ENCODE measurements at regions not wholly inside any gene's neighbourhood (a gene's known extent, or its start where the extent isn't known, plus 50 kb on each side); places are given as distances from the start of the nearest gene placed in this dataset.

DNA sequence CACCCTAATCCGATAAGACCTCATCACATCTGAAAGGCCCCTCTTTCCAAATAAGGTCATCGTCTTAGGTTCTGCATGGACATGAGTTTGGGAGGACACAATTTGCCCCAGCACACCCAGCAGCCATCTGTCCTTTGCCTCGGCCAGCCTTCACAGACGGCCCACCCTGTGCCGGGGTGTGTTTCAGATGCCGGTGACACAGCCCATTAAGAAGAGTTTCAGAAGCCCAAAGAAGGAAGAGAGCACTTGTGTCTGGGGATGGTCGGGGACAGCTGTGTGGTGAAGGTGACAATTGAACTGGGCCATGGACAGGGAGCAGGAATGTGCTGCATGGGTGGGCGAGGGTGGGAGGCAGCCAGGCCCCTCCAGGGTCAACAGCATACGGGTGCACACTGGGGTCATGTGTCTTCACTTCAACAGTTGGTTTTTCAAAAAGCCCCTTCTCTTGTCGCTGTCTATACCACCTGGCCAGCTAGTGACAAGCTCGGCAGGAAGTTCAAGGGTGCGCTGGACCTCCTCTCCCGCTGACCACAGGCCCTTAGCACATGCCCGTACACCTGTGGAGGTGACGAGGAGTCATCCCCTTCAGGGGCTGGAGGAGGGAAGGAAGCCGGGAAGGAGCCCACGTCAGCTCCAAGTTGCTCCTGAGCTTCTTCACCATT, 183.1 kb downstream of the C16orf95 start:
- no peak for TF ChIP-seq TEAD4 (CRISPR knock-in tag; IDR thresholded peaks at IDR 0.05)
- H3K27ac Mint-ChIP-seq, result peak overlapping the region; percentile 40; the same call in 1 of the 2 replicates
- ChIA-PET CTCF (interaction anchor here (0.8 to 1.4 kb wide), 2 partner anchors 57 to 72 kb away, joined by 3 read pairs; no protein-coding TSS in a partner anchor), POLR2A (interaction anchor here (0.6 kb wide), 1 partner anchor 608 kb away, joined by 3 read pairs; no protein-coding TSS in a partner anchor)
- DNase-seq (ENCODE audit: low spot score), result no peak
- no peaks in the 10 kb centered on the region for H3K4me1 Mint-ChIP-seq
- peaks cover 4% of the 10 kb centered on the region for H3K27me3 Mint-ChIP-seq (ENCODE audit: low read depth)
- peaks cover 22% of the 10 kb centered on the region for H3K9me3 Mint-ChIP-seq
- no peak for ATAC-seq
- H3K4me3 Mint-ChIP-seq, result no peak overlapping the region
- peaks cover 12% of the 10 kb centered on the region for H3K36me3 Mint-ChIP-seq

DNA sequence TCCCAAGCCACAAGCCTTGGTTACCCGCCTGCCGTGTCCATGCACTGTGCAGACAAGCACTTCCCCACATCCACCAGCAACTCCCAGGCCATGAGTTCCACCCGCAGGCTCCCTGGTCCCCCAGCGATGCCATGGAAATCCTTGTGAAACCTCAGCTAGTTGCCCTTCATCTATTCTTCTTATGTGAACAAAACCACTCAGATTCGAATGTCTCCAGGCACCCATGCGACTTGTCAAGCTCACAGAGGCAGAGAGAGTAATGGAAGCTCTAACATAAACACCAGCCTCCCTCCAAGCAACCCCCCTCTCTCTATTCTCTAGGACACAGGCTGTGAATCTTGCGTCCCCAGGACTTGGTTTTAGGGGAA, 182.6 kb downstream of the C16orf95 start:
- no peak overlapping the region for H3K4me3 Mint-ChIP-seq

DNA sequence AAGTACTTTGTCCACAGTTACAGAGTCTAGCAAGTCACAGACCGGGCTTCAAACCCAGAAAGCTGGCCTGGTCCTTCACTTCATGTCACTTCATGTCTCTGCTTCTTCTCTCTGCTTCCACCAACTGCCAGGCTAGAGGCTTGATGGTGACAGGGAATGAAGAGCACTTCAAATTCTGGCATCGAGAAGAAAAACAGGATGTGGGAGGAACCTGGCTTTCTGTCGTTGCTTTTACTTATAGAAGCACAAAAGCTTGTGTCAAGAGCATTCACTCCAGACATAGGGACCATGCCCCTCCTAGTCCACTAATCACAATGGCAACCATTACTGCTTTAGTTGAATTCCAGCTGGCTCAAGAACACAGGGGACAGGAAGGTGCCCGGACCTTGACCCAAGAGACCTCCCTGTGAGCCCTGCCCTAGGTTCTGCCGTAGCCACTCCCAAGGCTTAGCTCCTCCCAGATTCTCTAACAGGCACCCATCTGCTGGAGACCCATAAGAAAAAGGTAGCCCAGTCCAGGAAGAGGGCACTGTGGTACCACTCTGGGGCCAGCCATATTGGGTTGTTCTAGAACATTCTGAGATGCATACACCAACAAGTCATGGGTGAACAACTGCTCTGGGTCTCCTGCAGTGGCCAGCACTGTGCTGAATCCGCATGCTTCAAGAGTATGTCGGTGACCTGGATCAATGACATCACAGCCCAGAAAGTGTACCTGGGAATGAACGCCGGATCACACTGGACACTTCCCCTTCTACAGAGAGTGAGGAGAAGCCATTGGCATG, 181.8 kb downstream of the C16orf95 start:
- Mint-ChIP-seq H3K27ac (no peak overlapping the region), H3K4me1 (no peaks in the 10 kb centered on the region), H3K9me3 (peaks cover 26% of the 10 kb centered on the region), H3K36me3 (peaks cover 11% of the 10 kb centered on the region), H3K4me3 (no peak overlapping the region), H3K27me3 (ENCODE audit: low read depth) (no peaks in the 10 kb centered on the region)
- CTCF ChIA-PET, result no interaction called here
- POLR2A ChIA-PET, result no interaction called here
- TF ChIP-seq, protein P1, sequence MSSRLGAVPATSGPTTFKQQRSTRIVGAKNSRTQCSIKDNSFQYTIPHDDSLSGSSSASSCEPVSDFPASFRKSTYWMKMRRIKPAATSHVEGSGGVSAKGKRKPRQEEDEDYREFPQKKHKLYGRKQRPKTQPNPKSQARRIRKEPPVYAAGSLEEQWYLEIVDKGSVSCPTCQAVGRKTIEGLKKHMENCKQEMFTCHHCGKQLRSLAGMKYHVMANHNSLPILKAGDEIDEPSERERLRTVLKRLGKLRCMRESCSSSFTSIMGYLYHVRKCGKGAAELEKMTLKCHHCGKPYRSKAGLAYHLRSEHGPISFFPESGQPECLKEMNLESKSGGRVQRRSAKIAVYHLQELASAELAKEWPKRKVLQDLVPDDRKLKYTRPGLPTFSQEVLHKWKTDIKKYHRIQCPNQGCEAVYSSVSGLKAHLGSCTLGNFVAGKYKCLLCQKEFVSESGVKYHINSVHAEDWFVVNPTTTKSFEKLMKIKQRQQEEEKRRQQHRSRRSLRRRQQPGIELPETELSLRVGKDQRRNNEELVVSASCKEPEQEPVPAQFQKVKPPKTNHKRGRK (CRISPR knock-in tag; IDR thresholded peaks at IDR 0.05; ENCODE audit: borderline replicate concordance), result no peak
- DNase-seq (ENCODE audit: low spot score), result no peak
- no peak for ATAC-seq

More for the DNA sequence above, 182.6 kb downstream of the C16orf95 start:
- DNase-seq (ENCODE audit: low spot score) (no peak), ATAC-seq (no peak)
- CTCF ChIA-PET, result no interaction called here
- no peaks in the 10 kb centered on the region for H3K4me1 Mint-ChIP-seq
- TF ChIP-seq TP53 (CRISPR knock-in tag; IDR thresholded peaks at IDR 0.05), result no peak
- TF ChIP-seq, protein P2, sequence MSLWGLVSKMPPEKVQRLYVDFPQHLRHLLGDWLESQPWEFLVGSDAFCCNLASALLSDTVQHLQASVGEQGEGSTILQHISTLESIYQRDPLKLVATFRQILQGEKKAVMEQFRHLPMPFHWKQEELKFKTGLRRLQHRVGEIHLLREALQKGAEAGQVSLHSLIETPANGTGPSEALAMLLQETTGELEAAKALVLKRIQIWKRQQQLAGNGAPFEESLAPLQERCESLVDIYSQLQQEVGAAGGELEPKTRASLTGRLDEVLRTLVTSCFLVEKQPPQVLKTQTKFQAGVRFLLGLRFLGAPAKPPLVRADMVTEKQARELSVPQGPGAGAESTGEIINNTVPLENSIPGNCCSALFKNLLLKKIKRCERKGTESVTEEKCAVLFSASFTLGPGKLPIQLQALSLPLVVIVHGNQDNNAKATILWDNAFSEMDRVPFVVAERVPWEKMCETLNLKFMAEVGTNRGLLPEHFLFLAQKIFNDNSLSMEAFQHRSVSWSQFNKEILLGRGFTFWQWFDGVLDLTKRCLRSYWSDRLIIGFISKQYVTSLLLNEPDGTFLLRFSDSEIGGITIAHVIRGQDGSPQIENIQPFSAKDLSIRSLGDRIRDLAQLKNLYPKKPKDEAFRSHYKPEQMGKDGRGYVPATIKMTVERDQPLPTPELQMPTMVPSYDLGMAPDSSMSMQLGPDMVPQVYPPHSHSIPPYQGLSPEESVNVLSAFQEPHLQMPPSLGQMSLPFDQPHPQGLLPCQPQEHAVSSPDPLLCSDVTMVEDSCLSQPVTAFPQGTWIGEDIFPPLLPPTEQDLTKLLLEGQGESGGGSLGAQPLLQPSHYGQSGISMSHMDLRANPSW (CRISPR knock-in tag; conservative IDR thresholded peaks at IDR 0.05; ENCODE audit: low read depth), result no peak
- TF ChIP-seq MAX (CRISPR knock-in tag; IDR thresholded peaks at IDR 0.05), result no peak
- no peak for TF ChIP-seq IRF1 (CRISPR knock-in tag; IDR thresholded peaks at IDR 0.05)
- TF ChIP-seq OVOL2 (CRISPR knock-in tag; IDR thresholded peaks at IDR 0.05; ENCODE audit: borderline replicate concordance), result no peak
- no peak for TF ChIP-seq GTF2I (CRISPR knock-in tag; conservative IDR thresholded peaks at IDR 0.05)
- TF ChIP-seq RORB (CRISPR knock-in tag; IDR thresholded peaks at IDR 0.05), result no peak
- TF ChIP-seq EMX1 (CRISPR knock-in tag; IDR thresholded peaks at IDR 0.05), result no peak
- H3K36me3 Mint-ChIP-seq, result peaks cover 9% of the 10 kb centered on the region
- H3K27ac Mint-ChIP-seq, result no peak overlapping the region
- POLR2A ChIA-PET, result interaction anchor here (0.6 kb wide), 1 partner anchor 608 kb away, joined by 3 read pairs; no protein-coding TSS in a partner anchor
- peaks cover 22% of the 10 kb centered on the region for H3K9me3 Mint-ChIP-seq
- H3K27me3 Mint-ChIP-seq (ENCODE audit: low read depth), result no peaks in the 10 kb centered on the region

DNA sequence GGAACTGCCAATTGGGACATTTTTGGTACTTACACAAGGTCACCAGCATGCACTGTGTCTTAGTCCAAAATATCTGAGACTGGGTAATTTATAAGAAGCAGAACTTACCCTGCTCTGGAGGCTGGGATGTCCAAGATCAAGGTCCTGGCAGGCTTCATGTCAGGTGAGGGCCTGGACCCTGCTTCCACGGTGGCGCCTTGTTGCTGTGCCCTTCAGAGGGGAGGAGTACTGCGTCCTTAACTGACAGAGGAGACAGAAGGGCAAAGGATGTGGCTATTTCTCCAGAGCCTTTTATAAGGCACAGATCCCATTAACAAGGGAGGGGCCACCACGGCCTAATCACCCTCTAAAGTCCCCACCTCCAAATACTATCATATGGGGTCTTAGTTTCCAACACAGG, 178.9 kb downstream of the C16orf95 start:
- DNase-seq (ENCODE audit: low spot score) (no peak), ATAC-seq (no peak)
- peaks cover 26% of the 10 kb centered on the region for H3K9me3 Mint-ChIP-seq
- no peak overlapping the region for H3K27ac Mint-ChIP-seq
- peaks cover 11% of the 10 kb centered on the region for H3K36me3 Mint-ChIP-seq
- H3K27me3 Mint-ChIP-seq (ENCODE audit: low read depth), result no peaks in the 10 kb centered on the region
- H3K4me1 Mint-ChIP-seq, result peaks cover 1% of the 10 kb centered on the region
- ChIA-PET POLR2A (no interaction called here), CTCF (no interaction called here)
- no peak overlapping the region for H3K4me3 Mint-ChIP-seq
- TF ChIP-seq, protein P3, sequence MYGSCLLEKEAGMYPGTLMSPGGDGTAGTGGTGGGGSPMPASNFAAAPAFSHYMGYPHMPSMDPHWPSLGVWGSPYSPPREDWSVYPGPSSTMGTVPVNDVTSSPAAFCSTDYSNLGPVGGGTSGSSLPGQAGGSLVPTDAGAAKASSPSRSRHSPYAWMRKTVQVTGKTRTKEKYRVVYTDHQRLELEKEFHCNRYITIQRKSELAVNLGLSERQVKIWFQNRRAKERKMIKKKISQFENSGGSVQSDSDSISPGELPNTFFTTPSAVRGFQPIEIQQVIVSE (CRISPR knock-in tag; IDR thresholded peaks at IDR 0.05; ENCODE audit: borderline replicate concordance), result no peak
- TF ChIP-seq ZNF532 (CRISPR knock-in tag; IDR thresholded peaks at IDR 0.05; ENCODE audit: borderline replicate concordance), result no peak
- no peak for TF ChIP-seq FOXP1 (CRISPR knock-in tag; IDR thresholded peaks at IDR 0.05; ENCODE audit: borderline replicate concordance)
- no peak for TF ChIP-seq ZNF671 (CRISPR knock-in tag; IDR thresholded peaks at IDR 0.05)
- TF ChIP-seq, protein P1 (CRISPR knock-in tag; IDR thresholded peaks at IDR 0.05; ENCODE audit: borderline replicate concordance), result no peak
- TF ChIP-seq RORB (CRISPR knock-in tag; IDR thresholded peaks at IDR 0.05), result no peak
